Esophagus muscularis mucosa (tissue), 4 donors: ENCODE measurements at regions not wholly inside any gene's neighbourhood (a gene's known extent, or its start where the extent isn't known, plus 50 kb on each side); places are given as distances from the start of the nearest gene placed in this dataset.

ENCODE experiments used
- DNase-seq: peaks from one replicate; pipeline ENCODE4 v3.0.0-alpha.2; 2017; ENCODE audit errors: extremely low spot score
- H3K27ac ChIP-seq, 4 donors: fragments of 200-600 bp; sonication (generic); replicated peaks in 1 of 4; 1 replicate in 3 of 4; 2 replicates in 1 of 4; pipeline ENCODE4 v1.5.1; 2016 to 2019; ENCODE audit warnings: mild to moderate bottlenecking in 1 of 4
- H3K27me3 ChIP-seq, 4 donors: fragments of 200-600 bp; sonication (generic); one replicate each; pipeline versions ENCODE4 v1.5.1 to v1.6.0; 2016 to 2019
- H3K36me3 ChIP-seq, 4 donors: fragments of 200-600 bp; sonication (generic); one replicate each; pipeline ENCODE4 v1.5.1; 2016 to 2019
- H3K4me1 ChIP-seq, 4 donors: fragments of 200-600 bp; sonication (generic); one replicate each; pipeline ENCODE4 v1.5.1; 2016 to 2019
- H3K4me3 ChIP-seq, 4 donors: fragments of 200-600 bp; sonication (generic); 1 replicate in 2 of 4; 2 replicates in 2 of 4; pipeline ENCODE4 v1.5.1; 2016 to 2019; ENCODE audit warnings: mild to moderate bottlenecking in 4 of 4, moderate library complexity in 1 of 4
- H3K9me3 ChIP-seq, 4 donors: fragments of 200-600 bp; sonication (generic); 1 replicate in 3 of 4; 2 replicates in 1 of 4; pipeline ENCODE4 v1.5.1; 2016 to 2019
- EP300 ChIP-seq: sonication (generic); formaldehyde crosslinking; IDR thresholded peaks from one replicate; pipeline ENCODE4 v1.6.1; 2017; ENCODE audit warnings: antibody characterized with exemption
- POLR2A ChIP-seq: fragments of 450-650 bp; IDR thresholded peaks from one replicate; pipeline ENCODE4 v1.6.1; 2017; ENCODE audit warnings: antibody characterized with exemption, moderate library complexity, mild to moderate bottlenecking, low read depth
- POLR2AphosphoS5 ChIP-seq, 2 donors: sonication (generic); formaldehyde crosslinking; IDR thresholded peaks; one replicate each; pipeline ENCODE4 v1.6.1; 2017; ENCODE audit warnings: antibody characterized with exemption in 2 of 2
- WGBS: methylation state at CpG from one replicate; pipeline ENCODE4 v1.1.5; 2018; 5-methylcytosine and 5-hydroxymethylcytosine counted together
- intact Hi-C: fragments of 100-400 bp; cut with DNase I; formaldehyde crosslinking; loops from one replicate; pipeline ENCODE4 v1.15.1; 2023
- TF ChIP-seq, protein P1 (sequence below), 3 experiments: fragments of 200-600 bp in 2 of 3; fragments of 450-650 bp in 1 of 3; sonication (generic) in 2 of 3; IDR thresholded peaks; one replicate each; pipeline ENCODE4 v1.5.1; 2017 to 2019; ENCODE audit warnings: antibody characterized with exemption in 3 of 3, mild to moderate bottlenecking in 2 of 3, moderate library complexity in 1 of 3

DNA sequence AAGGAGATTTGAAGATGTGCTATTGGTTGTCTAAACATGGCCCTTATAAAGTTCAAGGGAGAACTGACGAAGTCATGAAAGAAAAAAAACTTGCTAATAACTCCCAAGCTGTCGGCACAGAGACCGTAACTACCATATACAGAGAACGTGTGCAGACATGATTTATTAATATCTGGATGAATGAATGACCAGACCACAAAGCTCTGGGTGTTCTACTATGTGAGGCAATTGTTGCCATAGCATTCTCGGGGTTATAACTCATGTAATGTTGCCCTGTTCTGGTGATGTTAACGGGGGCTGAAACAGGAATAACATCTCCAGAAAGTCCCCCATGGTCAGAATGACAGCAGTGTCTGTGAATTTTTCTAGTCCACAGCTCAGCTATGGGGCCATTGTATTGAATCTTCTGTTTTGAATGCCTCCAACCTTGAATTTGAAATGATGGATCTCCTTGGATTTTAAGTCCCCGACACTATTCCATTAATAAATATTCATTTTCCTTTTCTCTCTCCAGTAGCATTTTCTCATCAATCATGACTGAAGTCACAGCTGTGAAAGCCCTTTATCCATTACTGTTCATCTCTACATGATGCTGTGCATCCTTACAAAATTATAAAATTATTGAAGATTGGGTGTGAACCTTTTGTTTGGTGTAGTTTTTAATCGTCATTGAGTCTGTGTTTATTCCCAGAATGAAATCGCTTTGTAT, 483.4 kb upstream of the KLHL29 start:
- peak; percentile 42 for DNase-seq
- no peak for TF ChIP-seq POLR2AphosphoS5 (IDR thresholded peaks at IDR 0.05)
- no peak for TF ChIP-seq EP300
- intact Hi-C loops, result loop anchor here (10.0 kb wide), 1 partner anchor 453 kb away; no protein-coding TSS in a partner anchor
- Histone ChIP-seq H3K4me3 (no peak overlapping the region), H3K4me1 (no peaks in the 10 kb centered on the region), H3K27ac (no peak overlapping the region), H3K27me3 (no peaks in the 10 kb centered on the region), H3K9me3 (no peaks in the 10 kb centered on the region), H3K36me3 (no peaks in the 10 kb centered on the region)
- 76% methylated on average over 9 of the region's 9 CpGs for WGBS

DNA sequence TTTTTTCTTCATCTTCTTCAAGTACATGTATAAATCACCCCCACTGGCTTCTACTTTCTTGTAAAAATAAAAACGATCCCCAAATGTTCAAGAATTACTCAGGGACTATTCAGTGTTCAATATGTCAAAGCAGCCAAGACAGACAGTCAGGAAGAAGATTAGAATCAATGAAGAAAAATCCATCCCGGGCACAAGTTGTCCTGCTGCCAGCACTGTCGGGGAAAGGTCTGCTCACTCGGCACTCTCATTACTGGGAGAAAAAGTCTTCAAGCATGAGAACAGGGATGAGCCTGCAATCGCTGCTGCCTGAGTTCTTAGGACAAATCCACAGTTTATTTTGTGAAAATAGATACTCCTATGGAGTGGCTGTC, 482.8 kb upstream of the KLHL29 start:
- H3K9me3 ChIP-seq, result no peaks in the 10 kb centered on the region
- WGBS, result 64% methylated on average over 5 of the region's 5 CpGs
- intact Hi-C loops, result loop anchor here (10.0 kb wide), 1 partner anchor 453 kb away; no protein-coding TSS in a partner anchor
- H3K4me3 ChIP-seq, result no peak overlapping the region
- no peaks in the 10 kb centered on the region for H3K4me1 ChIP-seq
- no peak overlapping the region for H3K27ac ChIP-seq
- TF ChIP-seq EP300, result no peak
- TF ChIP-seq, protein P1, sequence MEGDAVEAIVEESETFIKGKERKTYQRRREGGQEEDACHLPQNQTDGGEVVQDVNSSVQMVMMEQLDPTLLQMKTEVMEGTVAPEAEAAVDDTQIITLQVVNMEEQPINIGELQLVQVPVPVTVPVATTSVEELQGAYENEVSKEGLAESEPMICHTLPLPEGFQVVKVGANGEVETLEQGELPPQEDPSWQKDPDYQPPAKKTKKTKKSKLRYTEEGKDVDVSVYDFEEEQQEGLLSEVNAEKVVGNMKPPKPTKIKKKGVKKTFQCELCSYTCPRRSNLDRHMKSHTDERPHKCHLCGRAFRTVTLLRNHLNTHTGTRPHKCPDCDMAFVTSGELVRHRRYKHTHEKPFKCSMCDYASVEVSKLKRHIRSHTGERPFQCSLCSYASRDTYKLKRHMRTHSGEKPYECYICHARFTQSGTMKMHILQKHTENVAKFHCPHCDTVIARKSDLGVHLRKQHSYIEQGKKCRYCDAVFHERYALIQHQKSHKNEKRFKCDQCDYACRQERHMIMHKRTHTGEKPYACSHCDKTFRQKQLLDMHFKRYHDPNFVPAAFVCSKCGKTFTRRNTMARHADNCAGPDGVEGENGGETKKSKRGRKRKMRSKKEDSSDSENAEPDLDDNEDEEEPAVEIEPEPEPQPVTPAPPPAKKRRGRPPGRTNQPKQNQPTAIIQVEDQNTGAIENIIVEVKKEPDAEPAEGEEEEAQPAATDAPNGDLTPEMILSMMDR (IDR thresholded peaks at IDR 0.05), result no peak
- TF ChIP-seq POLR2A, result no peak
- no peak for TF ChIP-seq POLR2AphosphoS5 (IDR thresholded peaks at IDR 0.05)
- H3K36me3 ChIP-seq, result no peaks in the 10 kb centered on the region
- no peaks in the 10 kb centered on the region for H3K27me3 ChIP-seq
- no peak for DNase-seq

DNA sequence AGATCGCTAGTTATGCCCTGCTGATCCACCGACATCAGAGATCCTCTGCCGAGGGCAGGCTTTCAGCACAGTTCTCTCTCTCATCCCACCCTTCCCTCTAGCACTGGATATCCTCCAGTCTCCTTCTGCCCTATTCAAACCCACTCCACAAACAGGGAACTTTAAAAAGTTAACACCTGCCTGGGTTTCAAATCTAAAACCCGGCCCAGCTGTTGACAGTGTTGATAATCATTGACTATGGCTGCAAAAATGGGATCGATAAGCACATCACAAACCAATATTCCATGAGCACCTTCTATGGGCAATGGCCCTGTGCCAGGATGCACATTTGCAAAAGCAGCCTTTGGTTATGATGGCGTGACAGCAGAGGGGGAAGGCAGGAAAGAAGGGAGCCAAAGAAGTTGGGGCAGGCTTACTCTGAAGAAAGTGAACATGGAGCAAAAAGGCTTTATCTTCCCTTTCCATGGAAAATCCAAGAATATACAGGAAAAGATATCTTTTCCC, 482.3 kb upstream of the KLHL29 start:
- Histone ChIP-seq H3K4me3 (no peak overlapping the region), H3K36me3 (no peaks in the 10 kb centered on the region), H3K27ac (no peak overlapping the region), H3K27me3 (no peaks in the 10 kb centered on the region), H3K4me1 (no peaks in the 10 kb centered on the region), H3K9me3 (no peaks in the 10 kb centered on the region)
- intact Hi-C loops, result loop anchor here (10.0 kb wide), 1 partner anchor 452 kb away; no protein-coding TSS in a partner anchor
- 93% methylated on average over 6 of the region's 6 CpGs for WGBS
- TF ChIP-seq, protein P1 (IDR thresholded peaks at IDR 0.05), result no peak
- TF ChIP-seq POLR2A, result no peak
- peak; percentile 77 for DNase-seq

DNA sequence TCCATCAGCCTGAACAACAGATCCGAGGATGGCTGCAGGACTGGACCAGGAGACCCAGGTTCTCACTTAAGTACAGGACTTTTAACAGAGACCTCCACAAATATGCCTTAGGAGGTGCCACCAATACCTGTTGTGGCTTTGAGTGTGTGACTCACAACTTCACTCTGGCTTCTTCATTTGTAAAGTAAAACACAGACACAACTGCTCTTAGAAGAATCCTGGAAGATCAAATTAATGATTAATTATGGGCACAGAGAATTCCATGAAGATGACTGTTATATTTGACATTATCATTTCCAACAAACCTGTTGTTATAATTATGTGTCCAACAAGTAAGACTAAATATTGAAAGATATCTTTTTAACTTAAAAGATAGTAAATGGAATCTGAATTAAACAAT, 481.4 kb upstream of the KLHL29 start:
- Histone ChIP-seq H3K27ac (no peak overlapping the region), H3K27me3 (no peaks in the 10 kb centered on the region), H3K4me3 (no peak overlapping the region), H3K9me3 (no peaks in the 10 kb centered on the region), H3K36me3 (no peaks in the 10 kb centered on the region), H3K4me1 (no peaks in the 10 kb centered on the region)
- TF ChIP-seq EP300 (no peak), POLR2A (no peak), POLR2AphosphoS5 (IDR thresholded peaks at IDR 0.05) (no peak)
- TF ChIP-seq, protein P1 (IDR thresholded peaks at IDR 0.05), result no peak
- intact Hi-C loops, result loop anchor here (10.0 kb wide), 1 partner anchor 451 kb away; no protein-coding TSS in a partner anchor
- DNase-seq, result no peak
- WGBS, result 93% methylated on average over 1 of the region's 1 CpG

DNA sequence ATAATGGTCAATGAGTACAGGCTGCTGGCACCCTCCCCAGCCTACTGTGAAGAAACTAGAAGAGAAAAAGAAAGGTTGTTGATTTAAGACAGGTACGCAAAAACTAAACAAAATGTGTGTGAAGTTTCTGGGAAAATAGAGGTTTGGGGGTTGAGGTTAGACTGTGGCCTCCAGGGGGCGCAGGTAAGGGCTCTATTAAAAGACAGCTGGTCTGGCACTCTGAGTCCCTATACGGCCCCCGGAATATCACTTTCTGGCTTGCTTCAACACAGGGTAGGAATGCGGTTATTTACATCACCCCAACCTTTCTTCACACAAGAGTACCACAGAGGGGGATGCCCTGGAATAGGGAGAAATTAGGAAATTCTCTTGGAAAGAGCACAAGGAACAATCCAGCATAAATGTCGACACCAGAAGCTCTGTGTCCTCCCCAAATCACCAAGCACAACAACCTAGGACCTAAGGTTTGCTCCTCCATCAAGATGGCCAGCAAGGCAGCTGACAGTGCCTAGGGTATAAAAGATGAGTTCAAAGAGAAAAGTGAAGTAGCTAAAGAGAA, 480.8 kb upstream of the KLHL29 start:
- no peaks in the 10 kb centered on the region for H3K9me3 ChIP-seq
- H3K27me3 ChIP-seq, result no peaks in the 10 kb centered on the region
- DNase-seq, result peak; percentile 64
- TF ChIP-seq POLR2A (no peak), POLR2AphosphoS5 (IDR thresholded peaks at IDR 0.05) (no peak)
- TF ChIP-seq, protein P1 (IDR thresholded peaks at IDR 0.05), result peak; percentile 30 to 52 (median 36)
- no peak overlapping the region for H3K4me3 ChIP-seq
- no peak overlapping the region for H3K27ac ChIP-seq
- 54% methylated on average over 6 of the region's 6 CpGs for WGBS
- intact Hi-C loops, result loop anchor here (10.0 kb wide), 1 partner anchor 451 kb away; no protein-coding TSS in a partner anchor
- H3K4me1 ChIP-seq, result no peaks in the 10 kb centered on the region
- no peaks in the 10 kb centered on the region for H3K36me3 ChIP-seq
